Adipocyte (in vitro differentiated cells): ENCODE measurements at regions not wholly inside any gene's neighbourhood (a gene's known extent, or its start where the extent isn't known, plus 50 kb on each side); places are given as distances from the start of the nearest gene placed in this dataset.
A peak's percentile ranks its signal among the peaks of the same experiment; 100 is the strongest.

Experiments used
- DNase-seq: peaks from one replicate; pipeline ENCODE4 v3.0.0-alpha.2; 2015; ENCODE audit warnings: low read depth
- H3K27me3 ChIP-seq: replicated peaks from 2 replicates; pipeline ENCODE4 v1.7.0; 2013; ENCODE audit warnings: mild to moderate bottlenecking, low read length, moderate library complexity; ENCODE audit not compliant: control insufficient read depth, insufficient read depth
- H3K36me3 ChIP-seq: 2 replicates; pipeline ENCODE4 v1.7.0; 2013; ENCODE audit warnings: low read length, mild to moderate bottlenecking, moderate library complexity; ENCODE audit not compliant: control insufficient read depth, insufficient read depth, severe bottlenecking
- H3K4me1 ChIP-seq: 2 replicates; pipeline ENCODE4 v1.7.0; 2013; ENCODE audit warnings: mild to moderate bottlenecking, low read length, moderate library complexity; ENCODE audit not compliant: control insufficient read depth, insufficient read depth
- H3K4me3 ChIP-seq: 2 replicates; pipeline ENCODE4 v1.7.0; 2013; ENCODE audit warnings: mild to moderate bottlenecking, low read length, moderate library complexity
- H3K9ac ChIP-seq: 2 replicates; pipeline ENCODE4 v1.7.0; 2013; ENCODE audit warnings: mild to moderate bottlenecking, low read length, moderate library complexity
- H3K9me3 ChIP-seq: 2 replicates; pipeline ENCODE4 v1.7.0; 2013; ENCODE audit warnings: mild to moderate bottlenecking, low read length, moderate library complexity; ENCODE audit not compliant: control insufficient read depth

DNA sequence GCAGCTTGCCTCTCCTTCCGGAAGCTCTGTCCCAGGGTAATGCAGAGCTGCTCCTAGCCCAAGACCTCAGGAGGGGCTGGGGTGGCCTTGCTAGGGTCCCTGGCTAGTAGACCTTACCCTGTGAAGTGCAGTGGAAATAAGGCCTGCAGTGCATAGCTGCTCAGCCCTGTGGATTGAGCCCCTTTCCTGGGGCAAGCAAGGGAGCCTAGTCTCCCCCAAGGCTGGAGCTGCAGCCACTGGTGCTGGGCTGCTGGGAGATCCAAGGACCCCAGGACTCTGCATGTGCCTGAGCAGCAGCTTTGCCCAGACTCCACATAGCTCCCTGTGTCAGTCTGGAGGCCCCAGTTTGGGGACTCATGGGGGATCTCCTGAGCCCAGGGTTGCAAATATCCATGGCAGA is 57.9 kb downstream of the FANCF start:
- no peak overlapping the region for H3K4me3 ChIP-seq
- H3K36me3 ChIP-seq, result no peaks in the 10 kb centered on the region
- no peak for DNase-seq
- no peaks in the 10 kb centered on the region for H3K9me3 ChIP-seq
- H3K9ac ChIP-seq, result no peak overlapping the region
- H3K4me1 ChIP-seq, result no peaks in the 10 kb centered on the region
- peaks cover 6% of the 10 kb centered on the region for H3K27me3 ChIP-seq

DNA sequence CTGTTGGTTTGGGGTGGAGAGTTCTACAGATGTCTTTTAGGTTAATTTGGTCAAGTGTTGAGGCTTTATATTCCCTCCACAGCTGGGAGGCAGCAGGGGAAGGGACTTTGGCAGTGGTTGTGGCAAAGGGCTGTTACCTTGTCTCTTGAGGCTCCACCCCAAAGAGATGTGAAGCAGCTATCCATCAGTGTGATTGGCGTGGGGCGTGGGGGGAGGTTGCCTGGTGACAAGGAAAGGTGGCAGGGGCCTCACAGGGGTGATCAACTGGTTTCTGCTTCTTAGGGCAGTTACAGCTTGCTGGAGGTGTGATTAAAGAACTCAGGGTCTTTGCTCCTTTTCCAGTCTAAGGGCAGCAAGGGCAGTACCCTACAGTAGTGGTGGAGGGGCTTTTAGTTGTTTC is 59.3 kb downstream of the FANCF start:
- no peak overlapping the region for H3K9ac ChIP-seq
- no peaks in the 10 kb centered on the region for H3K36me3 ChIP-seq
- H3K4me1 ChIP-seq, result no peaks in the 10 kb centered on the region
- H3K27me3 ChIP-seq, result peaks cover 6% of the 10 kb centered on the region
- H3K9me3 ChIP-seq, result no peaks in the 10 kb centered on the region
- no peak overlapping the region for H3K4me3 ChIP-seq
- DNase-seq, result no peak

DNA sequence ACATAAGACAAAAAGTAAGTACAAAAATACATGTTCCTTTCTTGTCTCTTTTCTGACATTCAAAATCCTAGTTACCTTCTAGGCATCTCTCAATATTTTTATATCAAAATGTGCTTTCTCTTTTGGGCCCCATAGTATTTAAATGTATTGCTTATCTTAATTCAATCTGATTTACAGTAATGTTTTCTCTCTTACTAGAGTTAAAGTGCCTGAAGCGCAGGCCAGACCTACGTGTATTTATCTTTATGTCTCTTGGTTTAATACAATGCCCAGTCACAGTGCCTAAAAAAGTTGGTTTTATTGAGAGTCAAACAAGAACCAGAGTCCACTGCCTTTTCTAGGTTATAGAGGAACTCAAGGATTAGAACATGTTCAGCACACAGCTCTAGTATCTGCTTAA is 64.3 kb downstream of the FANCF start:
- no peaks in the 10 kb centered on the region for H3K27me3 ChIP-seq
- DNase-seq, result no peak
- no peak overlapping the region for H3K4me3 ChIP-seq
- H3K4me1 ChIP-seq, result no peaks in the 10 kb centered on the region
- H3K36me3 ChIP-seq, result no peaks in the 10 kb centered on the region
- H3K9me3 ChIP-seq, result no peaks in the 10 kb centered on the region
- no peak overlapping the region for H3K9ac ChIP-seq

DNA sequence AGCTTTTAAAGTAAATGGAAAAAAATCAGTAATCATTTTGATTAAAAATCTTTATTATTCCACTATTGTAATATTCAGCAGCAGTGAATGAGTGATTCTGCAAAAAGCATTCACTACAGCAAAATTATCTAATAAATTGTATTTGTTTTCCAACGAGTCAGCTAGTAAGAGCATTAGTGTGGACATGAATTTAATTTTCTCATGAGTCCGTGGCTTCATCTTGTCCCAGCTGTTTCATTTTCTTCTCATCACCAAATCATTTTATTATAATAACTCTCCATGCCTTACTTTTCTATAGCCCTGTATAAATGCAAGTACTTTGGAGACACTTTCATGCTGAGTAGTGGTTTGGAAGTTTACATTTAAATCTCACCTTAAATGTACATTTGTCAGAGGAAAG is 66.2 kb downstream of the FANCF start:
- Histone ChIP-seq H3K4me3 (no peak overlapping the region), H3K27me3 (no peaks in the 10 kb centered on the region), H3K36me3 (no peaks in the 10 kb centered on the region), H3K9me3 (no peaks in the 10 kb centered on the region), H3K4me1 (no peaks in the 10 kb centered on the region), H3K9ac (no peak overlapping the region)
- no peak for DNase-seq

DNA sequence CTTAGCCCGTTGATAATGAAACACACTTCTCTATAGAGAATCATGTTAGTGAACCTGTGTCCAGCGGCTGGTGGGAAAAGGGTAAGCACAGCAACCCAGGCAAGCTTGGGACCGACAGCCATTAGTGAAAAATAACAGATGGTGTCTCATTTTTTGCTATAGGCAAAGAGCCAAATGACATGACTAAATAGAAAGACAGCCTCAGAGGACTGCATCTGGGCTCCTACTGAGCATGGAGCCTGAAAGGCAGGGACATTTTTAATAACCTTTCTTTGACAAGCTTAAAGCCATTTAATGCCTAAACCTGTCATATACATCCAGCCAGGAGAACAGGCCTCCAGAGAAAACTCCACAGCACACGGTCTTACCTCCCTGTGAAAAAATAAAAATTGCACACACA is 67.0 kb downstream of the FANCF start:
- Histone ChIP-seq H3K27me3 (peaks cover 4% of the 10 kb centered on the region), H3K4me1 (no peaks in the 10 kb centered on the region), H3K36me3 (no peaks in the 10 kb centered on the region), H3K9me3 (no peaks in the 10 kb centered on the region), H3K4me3 (no peak overlapping the region), H3K9ac (no peak overlapping the region)
- peak; percentile 7 for DNase-seq

DNA sequence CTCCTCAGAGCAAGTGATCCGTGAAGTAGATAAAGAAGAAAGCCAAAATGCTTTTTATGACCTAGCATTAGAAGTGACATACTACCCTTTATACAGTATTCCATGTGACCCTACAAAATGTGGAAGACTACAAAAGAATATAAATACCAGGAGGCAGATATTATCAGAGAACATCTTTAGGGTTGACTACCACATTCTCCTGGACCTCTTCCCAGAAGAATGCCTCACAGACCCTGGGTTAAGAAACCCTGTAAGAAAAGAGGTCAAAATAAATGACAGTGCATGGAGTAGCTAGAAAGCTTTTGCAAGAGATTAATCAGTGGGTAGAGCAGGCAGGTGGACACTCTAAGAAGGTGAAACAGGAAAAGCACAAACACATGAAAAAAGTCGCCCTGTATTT is 69.2 kb downstream of the FANCF start:
- no peak for DNase-seq
- peaks cover 9% of the 10 kb centered on the region for H3K27me3 ChIP-seq
- H3K4me1 ChIP-seq, result no peaks in the 10 kb centered on the region
- H3K36me3 ChIP-seq, result no peaks in the 10 kb centered on the region
- H3K4me3 ChIP-seq, result no peak overlapping the region
- no peak overlapping the region for H3K9ac ChIP-seq
- H3K9me3 ChIP-seq, result no peaks in the 10 kb centered on the region

DNA sequence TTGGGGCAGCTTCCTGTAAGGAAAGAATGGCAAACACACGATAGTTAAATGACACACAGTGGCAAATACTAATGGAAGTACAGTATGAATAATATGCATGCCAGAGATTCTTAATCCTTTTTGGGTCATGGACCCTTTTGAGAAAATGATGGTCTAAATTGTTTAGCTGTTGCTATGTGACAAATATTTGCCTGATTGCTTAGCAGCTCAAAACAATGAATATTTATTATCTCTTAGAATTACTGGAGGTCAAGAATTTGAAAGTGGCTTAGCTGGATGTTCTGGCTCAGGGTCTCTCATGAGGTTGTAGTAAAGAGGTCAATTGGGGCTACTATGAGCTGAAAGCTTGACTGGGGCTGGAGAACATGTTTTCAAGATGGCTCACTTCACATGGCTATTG is 69.7 kb downstream of the FANCF start:
- Histone ChIP-seq H3K36me3 (no peaks in the 10 kb centered on the region), H3K9me3 (no peaks in the 10 kb centered on the region), H3K4me1 (no peaks in the 10 kb centered on the region), H3K9ac (no peak overlapping the region), H3K4me3 (no peak overlapping the region), H3K27me3 (peaks cover 9% of the 10 kb centered on the region)
- DNase-seq, result no peak

DNA sequence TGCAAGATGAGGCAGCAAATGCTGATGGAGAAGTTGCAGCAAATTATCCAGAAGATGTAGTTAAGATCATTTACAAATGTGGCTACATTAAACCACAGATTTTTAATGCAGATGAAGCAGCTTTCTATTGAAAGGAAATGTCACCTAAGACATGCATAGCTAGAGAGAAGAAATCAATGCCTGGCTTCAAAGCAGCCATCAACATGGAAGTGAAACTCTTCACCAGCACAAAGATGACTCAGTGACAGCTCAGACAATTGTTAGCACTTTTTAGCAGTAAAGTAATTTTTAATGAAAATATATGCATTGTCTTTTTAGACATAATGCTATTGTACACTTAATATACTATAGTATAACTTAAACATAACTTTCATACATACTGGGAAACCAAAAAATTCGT is 71.4 kb downstream of the FANCF start:
- Histone ChIP-seq H3K9me3 (no peaks in the 10 kb centered on the region), H3K27me3 (peaks cover 17% of the 10 kb centered on the region), H3K36me3 (no peaks in the 10 kb centered on the region), H3K4me1 (no peaks in the 10 kb centered on the region), H3K9ac (no peak overlapping the region), H3K4me3 (no peak overlapping the region)
- DNase-seq, result no peak

DNA sequence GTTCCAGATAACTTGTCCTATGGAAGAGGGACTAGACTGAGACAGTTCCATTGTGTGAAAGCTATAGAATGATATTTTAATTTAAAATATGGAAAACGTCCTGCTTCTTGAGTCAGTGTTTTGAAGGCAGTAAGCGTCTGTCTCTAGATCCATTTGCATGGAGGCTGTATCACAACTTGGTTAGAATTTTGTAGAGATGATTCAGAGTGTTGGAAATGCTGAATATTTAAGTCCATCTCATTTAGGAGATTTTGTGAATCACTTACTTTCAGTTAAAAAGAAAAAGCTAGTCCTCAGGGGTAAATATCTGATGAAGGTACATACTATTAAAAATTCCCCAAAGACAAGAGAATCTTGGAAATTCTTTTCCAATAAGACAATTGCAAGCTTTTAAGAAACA is 72.7 kb downstream of the FANCF start:
- Histone ChIP-seq H3K36me3 (no peaks in the 10 kb centered on the region), H3K4me1 (no peaks in the 10 kb centered on the region), H3K9ac (no peak overlapping the region), H3K9me3 (no peaks in the 10 kb centered on the region), H3K4me3 (no peak overlapping the region), H3K27me3 (peaks cover 17% of the 10 kb centered on the region)
- no peak for DNase-seq

DNA sequence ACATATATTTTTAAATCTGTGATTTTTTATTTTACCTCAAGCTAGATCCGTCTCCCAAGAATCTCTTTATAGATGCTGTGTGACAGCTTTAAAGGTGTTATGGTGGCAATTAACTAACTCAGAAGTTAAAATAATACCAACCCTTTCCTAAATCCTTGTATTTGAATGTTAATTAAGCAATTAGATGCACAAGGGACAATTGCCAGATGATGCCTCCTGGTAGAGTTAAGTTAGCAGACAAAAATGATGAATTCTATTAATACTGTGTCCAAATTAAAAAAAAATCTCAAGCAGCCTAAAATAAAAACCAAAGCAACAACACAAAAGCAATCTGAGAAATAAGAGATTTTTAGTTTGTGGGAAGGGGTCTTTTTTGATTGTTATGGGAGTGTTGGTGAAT is 78.9 kb downstream of the FANCF start:
- Histone ChIP-seq H3K9ac (no peak overlapping the region), H3K4me3 (no peak overlapping the region), H3K9me3 (no peaks in the 10 kb centered on the region), H3K36me3 (no peaks in the 10 kb centered on the region), H3K4me1 (no peaks in the 10 kb centered on the region), H3K27me3 (peaks cover 8% of the 10 kb centered on the region)
- no peak for DNase-seq

DNA sequence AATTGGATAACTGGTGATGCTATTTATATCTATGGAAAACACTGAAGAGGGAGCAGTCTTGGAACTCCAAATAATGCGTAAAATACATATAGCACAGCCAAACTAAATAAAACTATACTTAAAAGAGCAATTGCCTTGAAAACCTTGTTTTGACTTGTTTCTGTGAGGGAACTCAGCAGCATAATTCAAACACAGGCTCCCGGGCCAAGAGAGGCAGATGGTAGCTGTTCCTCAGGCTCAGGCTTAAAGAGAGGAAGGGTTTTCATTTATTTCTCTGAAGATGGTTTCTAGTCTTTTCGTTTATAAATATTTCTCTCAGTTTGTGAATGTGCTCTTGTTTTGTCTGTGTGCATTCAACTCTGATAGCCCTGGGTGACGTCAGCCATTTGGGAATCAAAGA is 82.4 kb downstream of the FANCF start:
- no peak for DNase-seq
- H3K9me3 ChIP-seq, result no peaks in the 10 kb centered on the region
- H3K36me3 ChIP-seq, result no peaks in the 10 kb centered on the region
- no peak overlapping the region for H3K4me3 ChIP-seq
- no peaks in the 10 kb centered on the region for H3K27me3 ChIP-seq
- H3K4me1 ChIP-seq, result no peaks in the 10 kb centered on the region
- H3K9ac ChIP-seq, result no peak overlapping the region

DNA sequence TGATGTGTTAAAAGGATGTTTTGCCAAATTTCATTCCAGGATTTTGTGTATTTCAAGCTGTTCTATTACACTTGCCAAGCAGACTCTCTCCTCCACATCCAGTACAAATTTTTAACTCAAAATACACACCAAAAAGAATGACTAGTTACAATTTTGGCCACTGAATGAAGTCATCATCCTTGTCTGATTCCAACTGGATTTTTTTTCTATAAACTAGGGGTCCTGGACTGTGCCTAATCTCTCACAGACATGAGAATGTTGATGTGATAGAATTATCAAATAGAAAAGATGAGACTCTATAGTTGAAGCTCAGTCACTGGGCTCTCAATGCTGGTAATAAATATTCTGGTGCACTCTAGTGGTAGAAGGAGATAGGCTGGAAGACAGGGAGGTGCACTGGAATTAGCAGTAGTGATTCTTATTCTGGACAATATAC is 85.8 kb downstream of the FANCF start:
- no peaks in the 10 kb centered on the region for H3K9me3 ChIP-seq
- peak; percentile 87 for DNase-seq
- H3K4me1 ChIP-seq, result no peaks in the 10 kb centered on the region

More for the DNA sequence above, 85.8 kb downstream of the FANCF start:
- no peaks in the 10 kb centered on the region for H3K36me3 ChIP-seq
- no peak overlapping the region for H3K4me3 ChIP-seq
- peaks cover 10% of the 10 kb centered on the region for H3K27me3 ChIP-seq
- no peak overlapping the region for H3K9ac ChIP-seq
